Renal cortex interstitium (tissue), 11 donors: ENCODE measurements at regions not wholly inside any gene's neighbourhood (a gene's known extent, or its start where the extent isn't known, plus 50 kb on each side); places are given as distances from the start of the nearest gene placed in this dataset.

Experiments
- DNase-seq, 11 donors: peaks; one replicate each; pipeline ENCODE4 v3.0.0-alpha.2; 2013; ENCODE audit warnings: low read depth in 9 of 11, low spot score in 4 of 11; ENCODE audit errors: extremely low read depth in 1 of 11

DNA sequence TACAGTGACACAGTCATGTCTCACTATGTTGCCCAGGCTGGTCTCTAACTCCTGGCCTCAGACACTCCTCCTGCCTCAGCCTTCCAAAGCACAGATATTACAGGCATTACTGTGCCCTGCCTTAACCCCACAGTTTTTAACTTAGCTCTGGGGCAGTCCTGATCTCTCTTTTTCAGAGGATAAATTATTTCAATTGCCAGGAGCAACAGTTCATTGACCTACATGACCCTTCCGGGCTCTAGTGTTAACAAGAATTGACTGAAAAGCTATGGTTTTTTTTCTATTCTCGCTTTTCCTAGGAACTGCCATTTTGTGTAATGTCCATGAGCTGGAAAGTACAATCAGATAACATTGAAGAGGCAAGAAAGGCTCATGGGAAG is 92.8 kb downstream of the HNRNPLL start:
- DNase-seq: no peak

GRCh38 chr2:38509314-38509946 is 93.3 kb downstream of the HNRNPLL start:
- DNase-seq: no peak

GRCh38 chr2:38508311-38509039 is 94.3 kb downstream of the HNRNPLL start:
- DNase-seq: peak in 10 of 11 donors; percentile 75 to 92 (median 81)

GRCh38 chr2:38507712-38508111 is 95.0 kb downstream of the HNRNPLL start:
- no peak for DNase-seq

- DNase-seq: no peak
Measured at GRCh38 chr2:38505779-38506178, 96.9 kb downstream of the HNRNPLL start.

DNA sequence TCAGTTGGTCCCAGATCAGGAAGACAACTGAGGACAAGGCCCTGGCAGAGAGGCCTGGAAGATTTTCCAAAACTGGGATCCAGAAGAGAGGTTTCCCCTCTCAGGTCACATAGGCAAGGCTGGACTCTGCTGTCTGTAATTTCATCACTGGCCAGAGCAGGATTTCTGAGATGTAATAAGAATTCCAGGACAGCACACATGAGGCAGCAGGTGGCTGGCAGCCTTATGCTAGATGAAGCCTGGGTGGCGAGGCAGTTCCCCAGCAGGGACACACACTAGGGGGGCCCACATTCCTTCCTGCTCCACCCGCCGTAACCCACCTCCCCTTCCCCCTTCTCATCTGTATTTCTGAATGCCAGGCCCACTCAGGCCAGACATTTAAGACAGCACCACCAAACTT is 98.6 kb downstream of the HNRNPLL start:
- DNase-seq: no peak

- no peak for DNase-seq
Measured at GRCh38 chr2:38502107-38502506, 100.6 kb downstream of the HNRNPLL start.

- no peak for DNase-seq
Measured at GRCh38 chr2:38500283-38500634, 102.5 kb downstream of the HNRNPLL start.

DNA sequence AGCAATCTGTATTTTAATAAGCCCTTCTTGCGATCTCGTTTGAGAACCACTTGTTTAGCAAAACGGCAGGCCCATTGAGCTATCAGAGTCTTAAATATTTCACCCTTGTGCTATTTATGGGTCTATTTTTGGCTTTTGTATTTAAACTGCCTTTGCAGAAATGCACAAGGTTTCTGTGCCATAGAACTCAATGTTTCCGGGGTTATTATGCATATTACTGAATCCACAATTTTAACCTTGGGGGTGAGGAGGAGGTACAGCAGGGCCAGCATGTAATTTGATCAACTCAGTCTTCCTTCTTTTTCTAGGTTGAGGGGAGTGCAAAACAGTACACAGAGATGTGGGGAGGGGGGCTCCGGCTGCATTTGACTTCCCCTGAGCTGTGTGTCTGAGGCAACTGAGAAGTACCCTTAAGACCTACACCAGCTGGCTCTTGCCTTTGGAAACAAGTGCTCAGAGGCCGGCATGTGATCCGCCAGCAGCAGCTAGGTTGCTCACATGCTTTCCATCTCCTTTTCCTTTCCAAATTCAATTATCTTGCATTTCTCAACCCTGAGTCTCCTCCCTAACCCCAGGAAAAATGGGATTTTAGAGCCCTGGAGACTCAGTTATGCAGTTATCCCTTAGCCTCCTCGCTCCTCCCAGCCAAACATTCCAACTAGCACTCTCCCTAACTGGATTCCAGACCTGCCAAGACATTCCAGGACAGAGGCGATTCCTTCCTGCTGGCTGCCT is 103.0 kb downstream of the HNRNPLL start:
- DNase-seq: no peak

DNA sequence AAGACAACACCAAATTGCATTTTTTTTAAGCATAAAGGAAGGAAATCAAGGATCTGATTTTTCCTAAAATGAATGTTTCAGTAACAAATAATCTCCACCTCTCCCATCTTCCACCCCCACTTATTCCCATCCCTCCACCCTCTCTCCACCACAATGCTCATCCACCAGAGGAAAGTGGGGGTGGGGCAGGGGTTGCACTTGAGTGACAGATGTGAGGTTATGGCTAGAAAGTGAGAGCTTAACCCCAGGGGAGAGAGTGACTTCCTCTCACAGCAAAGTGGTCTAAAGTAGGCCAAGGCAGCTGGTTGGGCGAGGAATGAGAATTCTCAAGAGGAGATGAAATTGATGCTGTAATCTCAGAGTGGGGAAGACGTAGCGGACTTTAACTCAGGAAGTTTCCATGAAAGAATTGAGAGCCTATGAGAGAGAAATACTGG is 104.7 kb downstream of the HNRNPLL start:
- no peak for DNase-seq

- no peak for DNase-seq
Measured at GRCh38 chr2:38497670-38498037, 105.1 kb downstream of the HNRNPLL start.

GRCh38 chr2:38496927-38497669 is 105.6 kb downstream of the HNRNPLL start:
- no peak for DNase-seq

DNA sequence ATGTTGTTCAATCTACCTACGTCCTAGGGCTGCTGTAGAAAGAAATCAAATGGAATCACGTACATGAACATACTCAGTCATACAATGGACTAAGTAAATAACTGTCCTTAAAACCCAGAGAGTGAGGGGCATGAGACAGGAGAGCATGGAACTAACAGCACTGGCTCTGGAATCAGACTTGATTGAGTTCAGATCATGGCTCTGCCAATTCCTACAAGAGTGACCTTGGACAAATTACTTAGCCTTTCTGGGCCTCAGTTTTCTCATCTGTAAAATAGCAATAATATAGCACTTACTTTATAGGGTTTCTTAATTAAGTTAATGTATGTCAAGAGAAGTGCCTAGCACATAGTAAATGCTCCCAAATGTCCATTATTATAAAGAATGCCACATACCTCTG is 106.8 kb downstream of the HNRNPLL start:
- no peak for DNase-seq

GRCh38 chr2:38494394-38494793 is 108.3 kb downstream of the HNRNPLL start:
- peak in 1 of 11 donors; percentile 21 for DNase-seq

DNA sequence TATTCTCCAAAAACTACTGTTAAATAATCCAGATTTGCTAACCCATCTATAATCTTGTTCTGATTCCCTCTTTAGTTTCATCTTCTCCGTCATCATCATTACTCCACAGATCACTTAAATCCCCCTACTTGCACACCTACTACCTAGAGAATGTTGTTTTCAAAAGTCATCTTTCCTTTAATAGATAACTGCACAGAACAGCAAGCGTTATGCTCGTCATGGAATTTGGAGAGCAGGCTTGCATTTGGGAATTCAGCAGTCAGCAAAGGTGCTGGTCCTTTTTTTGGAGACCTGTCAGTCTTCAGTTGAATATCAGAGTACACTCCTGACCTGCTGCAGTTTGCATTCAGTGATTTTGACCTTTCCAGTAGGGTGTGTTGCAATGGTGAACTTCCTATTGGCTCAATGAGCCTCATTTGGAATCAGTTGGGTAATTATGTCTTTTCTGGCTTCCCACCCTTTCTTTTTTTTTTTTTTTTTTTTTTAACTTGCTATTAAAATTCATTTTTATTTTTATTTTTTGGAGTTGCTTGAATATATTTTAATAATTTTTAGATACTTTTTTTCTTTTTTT is 110.6 kb downstream of the HNRNPLL start:
- DNase-seq: no peak

GRCh38 chr2:38491436-38491835 is 111.3 kb downstream of the HNRNPLL start:
- no peak for DNase-seq

DNA sequence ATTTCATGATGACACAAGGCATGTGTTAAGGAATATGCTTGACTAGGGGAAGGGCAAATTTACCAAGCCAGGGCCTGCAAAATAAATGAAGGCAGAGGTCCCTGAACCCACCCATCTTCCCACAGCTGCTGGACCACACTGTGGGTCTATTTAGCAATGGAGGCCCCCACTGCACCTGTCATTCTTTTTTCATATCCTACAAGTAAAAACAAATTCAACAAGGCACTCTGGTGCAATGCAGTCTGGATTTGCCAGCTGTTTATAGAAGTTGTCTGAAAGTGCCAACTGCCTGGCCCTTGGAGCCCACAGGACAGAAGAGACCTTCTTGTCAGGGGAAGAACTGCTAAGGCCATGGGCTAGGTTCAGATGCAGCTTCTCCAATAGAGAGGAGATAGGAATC is 112.8 kb upstream of the ATL2 start:
- no peak for DNase-seq

GRCh38 chr2:38487852-38488251 is 110.8 kb upstream of the ATL2 start:
- DNase-seq: no peak

DNA sequence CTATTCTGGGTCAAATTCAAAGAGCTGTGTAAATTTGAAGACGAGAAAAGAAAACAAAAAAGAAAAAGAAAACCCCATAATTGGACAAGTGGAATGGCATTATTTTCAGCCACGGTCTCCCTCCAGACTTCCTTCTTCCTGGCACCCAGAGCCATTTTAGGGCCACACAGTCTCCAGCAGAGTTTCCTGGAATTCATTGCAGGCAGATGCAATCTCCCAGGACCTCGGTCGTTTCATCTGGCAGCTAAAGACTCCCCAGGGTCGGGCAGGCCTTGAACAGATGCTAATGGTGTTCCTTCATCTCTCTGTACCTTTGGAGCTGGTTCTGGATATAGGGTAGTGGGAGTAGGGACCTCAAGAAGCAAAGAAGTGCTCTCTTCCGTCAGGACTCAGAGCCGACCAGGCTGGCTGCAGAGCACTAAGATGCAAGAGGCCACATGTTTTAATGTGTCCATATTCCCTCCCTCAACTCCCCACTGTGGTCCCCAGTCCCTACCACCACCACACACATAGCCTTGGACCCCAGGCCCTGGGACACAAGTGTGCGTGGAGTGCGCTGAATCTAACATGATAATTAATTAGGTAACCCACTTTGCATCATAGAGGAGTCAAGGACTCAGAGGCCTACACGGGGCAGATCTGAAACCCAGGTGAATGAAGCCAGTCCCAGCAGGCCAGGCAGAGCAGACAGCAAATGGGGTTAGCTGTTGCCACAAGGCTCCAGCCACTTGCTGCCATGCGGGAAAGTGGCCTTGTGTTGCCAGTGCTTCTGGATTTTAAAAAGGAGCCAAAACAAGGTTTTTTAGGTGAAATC is 109.3 kb upstream of the ATL2 start:
- DNase-seq: no peak
